HEK293 (cell line): ENCODE measurements at regions not wholly inside any gene's neighbourhood (a gene's known extent, or its start where the extent isn't known, plus 50 kb on each side); places are given as distances from the start of the nearest gene placed in this dataset.

Experiments used
- CTCF ChIA-PET: fragments of 350-600 bp; formaldehyde crosslinking; extraction: SDS; loops from one replicate; lab custom pipeline; 2021; ENCODE audit warnings: antibody characterized with exemption; lab: Yijun Ruan, JAX
- POLR2A ChIA-PET: fragments of 300-600 bp; formaldehyde crosslinking; extraction: SDS; loops from one replicate; lab custom pipeline; 2020; ENCODE audit warnings: antibody characterized with exemption, inconsistent platforms; lab: Yijun Ruan, JAX
- H3K27ac ChIP-seq: fragments of 200-500 bp; sonication (Bioruptor generic); 2 replicates; pipeline ENCODE4 v1.5.1; 2014; ENCODE audit warnings: low read depth, low read length, control low read depth, inconsistent platforms; ENCODE audit errors: extremely low read depth
- H3K36me3 ChIP-seq, 2 experiments: fragments of 200-500 bp in 1 of 2; sonication (Bioruptor generic) in 1 of 2; 1 replicate in 1 of 2; 2 replicates in 1 of 2; pipeline ENCODE4 v1.5.1; 2014 to 2017; ENCODE audit warnings: inconsistent platforms in 2 of 2, low read length in 2 of 2; ENCODE audit not compliant: control insufficient read depth in 2 of 2, insufficient read depth in 1 of 2
- H3K4me1 ChIP-seq: fragments of 200-500 bp; sonication (Bioruptor generic); 2 replicates; pipeline ENCODE4 v1.5.1; 2014; ENCODE audit warnings: mild to moderate bottlenecking, low read length, inconsistent platforms; ENCODE audit not compliant: control insufficient read depth, insufficient read depth
- H3K4me3 ChIP-seq: 2 replicates; pipeline ENCODE4 v1.5.1; 2011; ENCODE audit warnings: low read depth, mild to moderate bottlenecking, control low read depth, low read length, moderate library complexity
- H3K9me3 ChIP-seq: fragments of 200-500 bp; sonication (Bioruptor generic); 2 replicates; pipeline ENCODE4 v1.5.1; 2014; ENCODE audit warnings: low read depth, low read length, inconsistent platforms; ENCODE audit not compliant: control insufficient read depth, insufficient read depth
- BCL11B ChIP-seq: fragments of 450-650 bp; formaldehyde crosslinking; IDR thresholded peaks from 2 replicates; pipeline ENCODE4 v1.5.1; 2016; ENCODE audit warnings: low read depth, missing biosample characterization, missing genetic modification characterization
- ELK4 ChIP-seq: IDR thresholded peaks from 2 replicates; pipeline ENCODE4 v1.6.1; 2011; ENCODE audit warnings: mild to moderate bottlenecking, low read depth, low read length, borderline replicate concordance
- FEZF1 ChIP-seq: fragments of 450-650 bp; formaldehyde crosslinking; IDR thresholded peaks from 2 replicates; pipeline ENCODE4 v1.5.1; 2016; ENCODE audit warnings: missing biosample characterization, missing genetic modification characterization
- GLIS1 ChIP-seq: fragments of 450-650 bp; formaldehyde crosslinking; IDR thresholded peaks from 2 replicates; pipeline ENCODE4 v1.5.1; 2016; ENCODE audit warnings: missing biosample characterization, missing genetic modification characterization
- SETDB1 ChIP-seq: IDR thresholded peaks from one replicate; pipeline ENCODE4 v1.6.1; 2017; ENCODE audit warnings: mild to moderate bottlenecking, low read length, moderate library complexity, mixed read lengths; ENCODE audit not compliant: insufficient read length
- YY1 ChIP-seq: fragments of 450-650 bp; formaldehyde crosslinking; IDR thresholded peaks from 2 replicates; pipeline ENCODE4 v1.5.1; 2018; ENCODE audit warnings: missing biosample characterization, missing genetic modification characterization
- ZBTB10 ChIP-seq: fragments of 450-650 bp; formaldehyde crosslinking; IDR thresholded peaks from 2 replicates; pipeline ENCODE4 v1.5.1; 2016; ENCODE audit warnings: missing biosample characterization, missing genetic modification characterization
- ZBTB17 ChIP-seq: fragments of 450-650 bp; formaldehyde crosslinking; IDR thresholded peaks from 2 replicates; pipeline ENCODE4 v1.5.1; 2016; ENCODE audit warnings: missing biosample characterization, missing genetic modification characterization
- ZBTB48 ChIP-seq: fragments of 450-650 bp; formaldehyde crosslinking; IDR thresholded peaks from 2 replicates; pipeline ENCODE4 v1.5.1; 2016; ENCODE audit warnings: missing biosample characterization, missing genetic modification characterization
- ZEB2 ChIP-seq: fragments of 450-650 bp; formaldehyde crosslinking; IDR thresholded peaks from 2 replicates; pipeline ENCODE4 v1.5.1; 2016; ENCODE audit warnings: missing biosample characterization, missing genetic modification characterization
- ZFHX2 ChIP-seq: fragments of 450-650 bp; formaldehyde crosslinking; conservative IDR thresholded peaks from 2 replicates; pipeline ENCODE4 v1.5.1; 2016; ENCODE audit warnings: missing biosample characterization, missing genetic modification characterization
- ZFP69B ChIP-seq: fragments of 450-650 bp; formaldehyde crosslinking; IDR thresholded peaks from 2 replicates; pipeline ENCODE4 v1.5.1; 2016; ENCODE audit warnings: missing biosample characterization, missing genetic modification characterization
- ZIC2 ChIP-seq: fragments of 450-650 bp; formaldehyde crosslinking; IDR thresholded peaks from 2 replicates; pipeline ENCODE4 v1.5.1; 2016; ENCODE audit warnings: missing biosample characterization, missing genetic modification characterization
- ZNF112 ChIP-seq: fragments of 450-650 bp; formaldehyde crosslinking; IDR thresholded peaks from 2 replicates; pipeline ENCODE4 v1.5.0; 2017; ENCODE audit warnings: missing biosample characterization, missing genetic modification characterization
- ZNF174 ChIP-seq: fragments of 450-650 bp; formaldehyde crosslinking; IDR thresholded peaks from 2 replicates; pipeline ENCODE4 v1.5.0; 2017; ENCODE audit warnings: missing biosample characterization, mild to moderate bottlenecking, missing genetic modification characterization
- ZNF394 ChIP-seq: fragments of 450-650 bp; formaldehyde crosslinking; IDR thresholded peaks from 2 replicates; pipeline ENCODE4 v1.5.1; 2016; ENCODE audit warnings: missing biosample characterization, missing genetic modification characterization, mild to moderate bottlenecking, moderate library complexity, borderline replicate concordance
- ZNF488 ChIP-seq: fragments of 450-650 bp; formaldehyde crosslinking; IDR thresholded peaks from 2 replicates; pipeline ENCODE4 v1.5.1; 2016; ENCODE audit warnings: missing biosample characterization, missing genetic modification characterization
- ZNF510 ChIP-seq: fragments of 450-650 bp; formaldehyde crosslinking; IDR thresholded peaks from 2 replicates; pipeline ENCODE4 v1.5.1; 2018; ENCODE audit warnings: mild to moderate bottlenecking, missing genetic modification characterization, missing biosample characterization; ENCODE audit not compliant: insufficient replicate concordance
- ZNF518A ChIP-seq: fragments of 450-650 bp; formaldehyde crosslinking; conservative IDR thresholded peaks from 2 replicates; pipeline ENCODE4 v1.5.1; 2016; ENCODE audit warnings: low read depth, missing biosample characterization, missing genetic modification characterization
- ZNF544 ChIP-seq: fragments of 450-650 bp; formaldehyde crosslinking; IDR thresholded peaks from 2 replicates; pipeline ENCODE4 v1.5.0; 2017; ENCODE audit warnings: missing biosample characterization, missing genetic modification characterization
- ZNF561 ChIP-seq: fragments of 450-650 bp; IDR thresholded peaks from 2 replicates; pipeline ENCODE4 v1.5.1; 2018; ENCODE audit warnings: missing biosample characterization, missing genetic modification characterization, borderline replicate concordance
- ZNF792 ChIP-seq: fragments of 450-650 bp; formaldehyde crosslinking; IDR thresholded peaks from 2 replicates; pipeline ENCODE4 v1.5.1; 2016; ENCODE audit warnings: missing biosample characterization, missing genetic modification characterization
- ZNF837 ChIP-seq: fragments of 450-650 bp; formaldehyde crosslinking; IDR thresholded peaks from 2 replicates; pipeline ENCODE4 v1.5.1; 2016; ENCODE audit warnings: missing biosample characterization, missing genetic modification characterization

GRCh38 chr12:90299666-90300065 lies 591.0 kb upstream of the ATP2B1 start (continued):
- TF ChIP-seq ELK4 (no peak), YY1 (tag by site-specific recombination) (no peak), ZBTB17 (tag by site-specific recombination) (no peak), ZNF561 (no peak), ZEB2 (tag by site-specific recombination) (no peak), ZFP69B (tag by site-specific recombination) (no peak), ZBTB10 (no peak), ZFHX2 (no peak)
- TF ChIP-seq, all 188 proteins: peak for 0

GRCh38 chr12:90299121-90299520 lies 590.5 kb upstream of the ATP2B1 start:
- CTCF ChIA-PET, result no interaction called here
- Histone ChIP-seq H3K27ac (no peak overlapping the region), H3K4me1 (no peaks in the 10 kb centered on the region)
- POLR2A ChIA-PET, result no interaction called here
- no peak for TF ChIP-seq ZNF837
- TF ChIP-seq, all 188 proteins: peak for 0
- no peaks in the 10 kb centered on the region for H3K9me3 ChIP-seq
- H3K4me3 ChIP-seq, result no peak overlapping the region
- H3K36me3 ChIP-seq, result no peaks in the 10 kb centered on the region

- no peak for TF ChIP-seq FEZF1 (tag by site-specific recombination)
- no peak for TF ChIP-seq ZNF510 (tag by site-specific recombination)
- TF ChIP-seq ZNF174, result no peak
- TF ChIP-seq SETDB1, result no peak
- TF ChIP-seq ZNF792, result no peak
- no peak for TF ChIP-seq ZBTB48
- no peak for TF ChIP-seq ZNF544
- TF ChIP-seq ZIC2, result no peak
- TF ChIP-seq ZNF112 (tag by site-specific recombination), result no peak
- TF ChIP-seq ZNF394, result no peak
- no peak for TF ChIP-seq GLIS1 (tag by site-specific recombination)
- TF ChIP-seq, all 188 proteins: peak for 0
Observed at GRCh38 chr12:90298289-90298948, 589.8 kb upstream of the ATP2B1 start.

GRCh38 chr12:90295858-90296257 lies 587.2 kb upstream of the ATP2B1 start:
- H3K27ac ChIP-seq, result no peak overlapping the region
- no peaks in the 10 kb centered on the region for H3K9me3 ChIP-seq
- CTCF ChIA-PET, result no interaction called here
- POLR2A ChIA-PET, result no interaction called here
- H3K36me3 ChIP-seq, result no peaks in the 10 kb centered on the region
- no peak overlapping the region for H3K4me3 ChIP-seq
- H3K4me1 ChIP-seq, result 0 out of 2 replicates have a peak, but pooled peaks cover 3% of the 10 kb centered on the region
- TF ChIP-seq BCL11B (tag by site-specific recombination) (no peak), SETDB1 (no peak), ZNF518A (no peak), ZNF488 (tag by site-specific recombination) (no peak)

More at GRCh38 chr12:90298289-90298948, 589.8 kb upstream of the ATP2B1 start:
- no peak overlapping the region for H3K27ac ChIP-seq
- CTCF ChIA-PET, result no interaction called here
- H3K4me1 ChIP-seq, result no peaks in the 10 kb centered on the region
- H3K36me3 ChIP-seq, result no peaks in the 10 kb centered on the region
- POLR2A ChIA-PET, result no interaction called here
- no peak overlapping the region for H3K4me3 ChIP-seq
- H3K9me3 ChIP-seq, result no peaks in the 10 kb centered on the region
